HG03039 (cell line): ENCODE measurements at regions not wholly inside any gene's neighbourhood (a gene's known extent, or its start where the extent isn't known, plus 50 kb on each side); places are given as distances from the start of the nearest gene placed in this dataset.
"Not testable (repeated sequence)": the region's sequence is repeated elsewhere in the genome, so short reads cannot be mapped to it uniquely, and the experiment has no call there.

Experiments
- ATAC-seq: cut with Tn5 transposase; IDR thresholded peaks from one replicate; pipeline ENCODE4 v1.9.1; 2021; ENCODE audit warnings: mild to moderate bottlenecking, moderate library complexity; ENCODE audit not compliant: unreplicated experiment

- ATAC-seq = no peak
Measured at GRCh38 chr21:27776925-27777553, 810.2 kb upstream of the ADAMTS5 start.

- no peak for ATAC-seq
Measured at GRCh38 chr21:27772816-27773215, 805.9 kb upstream of the ADAMTS5 start.

GRCh38 chr21:27771938-27772483 is 805.1 kb upstream of the ADAMTS5 start:
- ATAC-seq = no peak

DNA sequence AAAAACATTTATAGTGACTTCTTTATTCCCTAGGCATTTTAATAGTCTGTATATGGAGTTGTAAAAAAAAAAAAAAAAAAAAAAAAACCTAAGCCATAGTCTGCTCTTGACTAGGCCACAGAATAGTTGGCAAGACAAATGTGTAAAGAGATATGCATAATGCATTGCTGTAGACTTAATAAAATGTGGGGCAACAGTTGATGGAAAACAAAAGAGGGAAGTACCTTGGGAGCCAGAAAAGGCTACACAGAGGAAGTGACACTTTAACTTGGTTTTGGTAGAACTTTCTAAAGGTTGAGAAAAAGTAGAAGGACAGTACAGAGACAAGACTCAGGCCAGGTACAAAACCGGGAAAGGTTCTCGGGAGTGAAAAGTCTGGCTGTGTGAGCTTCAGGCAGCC is 802.9 kb upstream of the ADAMTS5 start:
- ATAC-seq = no peak

DNA sequence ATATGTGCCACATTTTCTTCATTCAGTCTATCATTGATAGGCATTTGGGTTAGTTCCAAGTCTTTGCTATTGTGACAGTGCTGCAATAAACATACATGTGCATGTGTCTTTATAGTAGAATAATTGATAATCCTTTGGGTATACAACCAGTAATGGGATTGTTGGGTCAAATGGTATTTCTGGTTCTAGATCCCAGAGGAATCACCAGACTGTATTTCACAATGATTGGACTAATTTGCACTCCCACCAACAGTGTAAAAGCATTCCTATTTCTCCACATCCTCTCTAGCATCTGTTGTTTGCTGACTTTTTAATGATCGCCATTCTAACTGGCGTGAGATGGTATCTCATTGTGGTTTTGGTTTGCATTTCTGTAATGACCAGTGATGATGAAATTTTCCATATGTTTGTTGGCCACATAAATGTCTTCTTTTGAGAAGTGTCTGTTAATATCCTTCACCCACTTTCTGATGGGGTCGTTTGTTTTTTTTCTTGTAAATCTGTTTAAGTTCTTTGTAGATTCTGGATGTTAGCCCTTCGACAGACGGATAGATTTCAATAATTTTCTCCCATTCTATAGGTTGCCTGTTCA is 801.3 kb upstream of the ADAMTS5 start:
- not testable (repeated sequence) for ATAC-seq

- no peak for ATAC-seq
Measured at GRCh38 chr21:27764056-27764455, 797.2 kb upstream of the ADAMTS5 start.

GRCh38 chr21:27761623-27762022 is 794.7 kb upstream of the ADAMTS5 start:
- ATAC-seq = no peak

DNA sequence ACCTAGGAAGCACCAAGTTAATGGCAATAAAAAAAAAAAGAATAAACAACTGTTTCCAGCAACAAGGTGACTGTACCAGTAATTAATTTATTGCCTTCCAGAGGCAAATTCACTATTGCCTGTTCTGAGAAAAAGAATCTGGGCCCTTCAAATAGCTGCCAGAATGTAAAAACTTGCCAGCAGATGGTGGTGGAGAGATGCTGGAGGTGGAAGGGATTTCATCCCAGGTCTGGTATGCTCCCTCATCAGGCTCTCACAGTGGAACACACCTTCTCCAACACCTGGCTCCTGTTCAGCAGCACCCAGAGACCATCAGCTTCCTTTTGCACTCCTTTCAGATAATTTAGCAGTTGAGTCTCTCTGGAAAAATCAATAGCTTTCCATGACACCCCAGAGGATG is 792.9 kb upstream of the ADAMTS5 start:
- no peak for ATAC-seq

DNA sequence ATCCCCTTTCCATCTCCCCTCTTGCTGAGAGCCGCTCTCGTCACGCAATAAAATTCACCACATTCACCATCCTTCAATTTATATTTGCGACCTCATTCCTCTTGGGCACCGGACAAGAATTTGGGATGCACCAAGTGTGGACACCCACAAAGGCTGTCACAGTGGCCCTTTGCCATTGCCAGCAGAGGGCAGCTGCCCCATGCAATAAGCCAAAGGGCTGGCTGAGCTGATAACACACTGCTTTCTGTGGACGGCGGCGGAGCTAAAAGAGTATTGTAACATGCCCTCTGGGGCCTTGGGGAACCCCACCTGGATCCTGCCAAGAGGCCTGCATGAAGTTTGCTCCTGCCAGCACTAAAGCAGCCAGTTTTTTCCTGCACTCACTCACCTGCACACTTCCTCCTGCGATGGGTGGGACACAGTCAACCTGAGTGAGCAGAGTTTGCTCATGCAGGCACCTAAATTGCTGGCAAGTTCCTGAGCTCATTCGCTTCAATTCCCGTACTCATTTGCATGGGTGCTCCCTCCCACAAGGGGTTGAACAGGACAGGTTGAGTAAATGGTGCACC is 792.3 kb upstream of the ADAMTS5 start:
- no peak for ATAC-seq

DNA sequence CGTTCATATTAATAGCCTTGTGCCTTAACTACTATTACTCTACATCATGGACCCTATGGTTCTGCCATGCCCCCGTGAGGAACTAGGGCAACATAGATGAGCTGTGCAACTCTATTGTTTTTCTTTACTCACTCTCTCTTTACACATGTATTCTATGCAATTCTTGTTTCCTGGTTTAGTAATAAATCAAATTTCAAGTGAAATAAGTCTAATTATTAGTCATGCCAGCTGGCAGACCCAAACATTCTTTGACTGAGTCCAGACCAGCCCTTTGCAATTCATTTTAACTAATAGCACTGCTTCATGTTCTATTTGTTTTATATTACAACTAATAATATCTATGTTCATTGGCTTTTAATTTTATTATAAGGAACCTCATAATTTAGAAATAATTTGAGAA is 789.3 kb upstream of the ADAMTS5 start:
- no peak for ATAC-seq

GRCh38 chr21:27743971-27744564 is 777.2 kb upstream of the ADAMTS5 start:
- no peak for ATAC-seq

DNA sequence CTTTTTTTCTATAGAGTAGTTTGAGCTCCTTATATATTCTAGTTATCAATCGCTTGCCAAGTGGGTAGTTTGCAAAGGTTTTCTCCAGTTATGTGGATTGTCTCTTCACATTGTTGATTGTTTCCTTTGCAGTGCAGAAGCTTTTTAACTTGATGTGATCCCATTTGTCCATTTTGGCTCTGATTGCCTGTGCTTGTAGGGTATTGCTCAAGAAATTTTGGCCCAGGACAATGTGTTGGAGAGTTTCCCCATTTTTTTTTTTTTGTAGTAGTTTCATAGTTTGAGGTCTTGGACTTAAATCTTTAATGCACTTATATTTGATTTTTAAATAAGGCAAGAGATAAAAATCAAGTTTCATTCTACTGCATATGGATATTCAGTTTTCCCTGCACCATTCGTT is 774.8 kb upstream of the ADAMTS5 start:
- no peak for ATAC-seq

DNA sequence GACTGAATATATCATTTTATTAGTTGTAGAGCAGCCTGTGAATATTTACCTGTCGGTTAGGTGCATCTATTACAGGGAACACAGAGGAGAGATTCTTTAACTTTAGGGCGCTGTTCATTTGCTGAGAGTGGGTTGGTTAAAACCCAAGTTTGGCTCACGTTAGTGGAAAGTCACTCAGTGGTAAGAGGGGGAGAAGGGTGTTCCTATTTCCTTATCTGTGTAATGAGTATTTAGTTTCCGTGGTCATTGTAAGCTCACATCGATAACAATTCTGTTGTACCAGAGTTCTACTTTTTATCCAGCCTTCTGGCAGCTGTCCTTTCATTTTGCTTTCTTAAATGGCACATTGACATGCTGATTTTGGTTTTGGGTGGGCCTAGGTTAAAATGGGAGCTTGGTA is 773.2 kb upstream of the ADAMTS5 start:
- ATAC-seq = no peak

GRCh38 chr21:27739187-27739586 is 772.3 kb upstream of the ADAMTS5 start:
- ATAC-seq = no peak

GRCh38 chr21:27735699-27736098 is 768.8 kb upstream of the ADAMTS5 start:
- no peak for ATAC-seq

DNA sequence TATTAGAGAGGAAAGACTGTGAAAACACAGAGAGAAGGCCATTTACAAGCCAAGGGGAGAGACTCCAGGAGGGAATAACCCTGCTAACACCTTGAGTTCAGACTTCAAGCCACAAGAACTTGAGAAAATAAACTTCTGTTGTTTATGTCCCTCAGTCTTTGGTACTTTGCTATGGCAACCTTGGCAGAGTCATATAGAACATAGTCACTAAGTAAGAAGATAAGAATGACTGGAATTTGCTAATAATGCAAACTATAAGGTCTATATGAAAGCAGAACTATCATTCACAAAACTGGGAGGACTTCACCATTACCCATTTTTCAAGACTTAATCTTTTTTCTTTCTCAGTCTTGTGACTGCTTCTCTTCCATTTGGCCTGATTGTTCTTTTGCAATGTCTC is 767.3 kb upstream of the ADAMTS5 start:
- ATAC-seq = no peak

- ATAC-seq = no peak
Measured at GRCh38 chr21:27725916-27726315, 759.0 kb upstream of the ADAMTS5 start.

- ATAC-seq = no peak
Measured at GRCh38 chr21:27722095-27722494, 755.2 kb upstream of the ADAMTS5 start.

- ATAC-seq = no peak
Measured at GRCh38 chr21:27721675-27722074, 754.8 kb upstream of the ADAMTS5 start.

DNA sequence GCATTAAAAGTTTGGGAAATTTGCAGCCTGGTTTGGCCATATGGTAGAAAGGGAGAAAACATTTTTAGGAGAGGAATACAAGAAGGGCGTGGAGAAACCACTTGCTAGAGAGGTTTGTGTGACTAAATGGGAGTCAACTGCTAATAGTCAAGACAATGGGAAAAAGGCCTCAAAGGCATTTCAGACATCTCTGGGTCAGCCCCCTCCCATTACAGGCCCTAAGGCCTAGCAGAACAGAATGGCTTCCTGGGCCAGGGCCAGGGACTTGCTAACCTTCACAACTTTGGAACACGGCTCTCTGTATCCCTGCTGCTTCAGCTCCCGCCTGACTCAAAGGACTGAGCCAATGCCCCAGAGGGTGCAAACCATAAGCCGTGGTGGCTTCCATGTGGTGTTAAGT is 752.3 kb upstream of the ADAMTS5 start:
- no peak for ATAC-seq

GRCh38 chr21:27715131-27715530 is 748.2 kb upstream of the ADAMTS5 start:
- ATAC-seq = no peak
